T47D (cell line): ENCODE measurements at regions not wholly inside any gene's neighbourhood (a gene's known extent, or its start where the extent isn't known, plus 50 kb on each side); places are given as distances from the start of the nearest gene placed in this dataset.

Experiments used
- DNase-seq, 2 experiments: peaks; one replicate each; pipeline versions ENCODE4 v3.0.0 to v3.0.0-alpha.2; 2011 to 2012; ENCODE audit warnings: low read depth in 1 of 2, low spot score in 1 of 2
- JUND ChIP-seq: IDR thresholded peaks from 2 replicates; pipeline ENCODE4 v1.6.1; 2012; ENCODE audit warnings: low read depth
- in situ Hi-C: cut with HindIII; loops from 2 replicates; pipeline ENCODE4 v1.10.0; 2016; ENCODE audit warnings: low sequenced_read_pairs, low pct_unique_long_range_greater_than_20kb

DNA sequence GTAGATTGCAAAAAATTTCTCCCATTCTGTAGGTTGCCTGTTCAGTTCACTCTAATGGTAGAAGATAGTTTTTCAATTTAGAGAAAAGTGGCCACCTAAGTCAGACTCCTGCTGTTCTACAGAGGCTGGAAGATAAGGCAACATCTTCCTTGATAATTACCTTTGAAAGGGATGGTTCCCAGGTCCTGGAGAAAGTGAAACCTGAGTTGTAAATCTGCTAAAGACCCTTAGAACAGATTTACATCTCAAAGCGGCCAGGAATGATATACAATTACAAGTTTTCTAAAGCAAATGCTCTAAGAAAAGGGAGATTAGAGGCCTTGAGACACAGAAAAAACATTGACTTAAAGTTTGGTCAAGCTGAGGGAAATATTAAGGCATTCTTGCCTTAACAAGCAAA, 1350.2 kb upstream of the FAM98A start:
- no peak for DNase-seq
- in situ Hi-C loops, result no loop called here

GRCh38 chr2:34936089-34936488, 1337.0 kb upstream of the FAM98A start:
- DNase-seq, result no peak
- in situ Hi-C loops, result no loop called here
- no peak for TF ChIP-seq JUND

More for the DNA sequence above, 1350.2 kb upstream of the FAM98A start:
- TF ChIP-seq JUND, result no peak

DNA sequence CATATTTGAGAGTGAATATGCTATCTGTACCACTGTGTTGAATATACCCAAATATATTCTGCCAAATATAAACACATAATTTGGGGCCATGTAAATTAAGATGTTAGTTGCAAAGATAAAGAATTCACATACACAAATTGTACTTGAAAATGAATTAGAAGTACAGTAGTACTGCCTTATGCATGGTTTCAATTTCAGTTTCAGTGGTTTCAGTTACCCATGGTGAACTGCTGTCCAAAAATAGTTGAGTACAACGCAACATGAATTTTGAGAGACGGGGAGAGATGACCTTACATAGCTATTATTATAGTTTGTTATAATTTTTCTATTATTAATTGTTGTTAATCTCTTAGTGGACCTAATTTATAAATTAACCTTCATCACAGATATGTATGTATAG, 1313.0 kb upstream of the FAM98A start:
- DNase-seq, result no peak
- no peak for TF ChIP-seq JUND

DNA sequence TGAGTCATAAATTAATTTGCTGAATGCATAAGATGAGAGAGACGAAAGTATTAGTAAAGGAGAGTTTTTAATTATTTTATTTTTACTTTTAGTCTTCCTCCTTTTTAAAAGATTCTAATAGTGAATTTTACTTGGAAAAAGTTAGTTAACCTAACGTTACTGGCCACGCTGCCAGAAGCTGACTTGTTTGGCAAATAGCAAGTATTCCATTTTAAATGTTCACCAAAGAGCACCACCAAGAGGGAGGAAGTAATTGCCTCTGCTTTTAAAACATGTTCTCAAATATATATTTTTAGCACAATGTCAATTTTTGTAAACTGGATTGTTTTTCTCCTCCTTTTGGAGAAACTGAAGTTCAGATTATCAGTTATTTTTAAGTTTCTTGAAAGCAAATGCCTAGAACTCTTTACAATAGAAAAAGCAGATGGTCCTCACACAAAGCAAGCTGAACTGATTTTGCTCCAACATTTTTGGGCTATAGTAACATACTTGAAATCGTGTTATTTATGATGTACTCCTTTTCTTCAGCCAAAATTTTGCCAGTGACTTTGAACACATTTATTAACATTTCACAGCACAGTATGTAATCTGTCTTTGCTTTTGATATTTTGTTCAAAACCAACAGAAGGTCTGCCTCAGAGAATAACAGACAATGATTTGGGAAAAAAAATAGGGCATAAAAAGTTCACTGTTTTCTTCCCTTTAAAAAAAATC, 1311.0 kb upstream of the FAM98A start:
- no peak for TF ChIP-seq JUND
- no peak for DNase-seq
- in situ Hi-C loops, result no loop called here

More for the DNA sequence above, 1313.0 kb upstream of the FAM98A start:
- in situ Hi-C loops, result no loop called here

DNA sequence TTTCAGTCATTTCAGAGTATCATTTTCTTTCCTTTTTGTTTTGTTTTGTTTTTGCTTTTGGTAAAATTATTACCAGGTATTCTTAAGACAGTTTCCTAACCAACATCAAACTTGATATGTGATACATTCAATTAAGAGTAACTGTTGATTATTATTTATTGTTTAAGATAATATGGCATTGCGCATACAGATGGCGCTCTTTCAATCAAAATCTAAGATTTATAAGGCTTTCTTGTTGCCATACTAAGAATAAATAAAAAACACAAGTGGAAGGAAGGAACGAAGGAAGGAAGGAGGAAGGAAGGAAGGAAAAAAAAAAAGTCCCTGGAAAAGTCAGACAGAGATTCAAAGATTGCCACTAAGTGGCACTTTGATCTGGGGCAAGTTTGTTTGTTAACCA, 1308.7 kb upstream of the FAM98A start:
- in situ Hi-C loops, result no loop called here
- TF ChIP-seq JUND, result no peak
- no peak for DNase-seq

DNA sequence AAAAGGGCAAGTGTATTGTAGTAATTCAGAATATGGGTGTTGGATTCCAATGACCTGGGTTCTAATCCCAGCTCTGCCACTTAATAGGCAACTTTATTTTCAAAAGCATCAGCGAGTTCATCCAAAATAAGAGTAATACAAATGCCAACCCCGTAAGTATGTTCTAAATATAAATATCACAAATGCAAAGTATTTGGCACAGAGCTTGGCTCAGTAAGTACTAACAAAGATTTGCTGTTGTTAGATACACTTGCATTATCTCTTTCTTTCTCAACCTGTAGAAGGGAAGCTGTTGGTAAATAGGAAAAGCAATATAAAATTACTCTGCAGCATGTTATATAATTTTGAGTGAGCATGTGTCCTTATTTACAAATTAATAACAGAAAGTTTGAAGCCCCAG, 1302.6 kb upstream of the FAM98A start:
- no peak for DNase-seq
- TF ChIP-seq JUND, result no peak
- in situ Hi-C loops, result no loop called here

DNA sequence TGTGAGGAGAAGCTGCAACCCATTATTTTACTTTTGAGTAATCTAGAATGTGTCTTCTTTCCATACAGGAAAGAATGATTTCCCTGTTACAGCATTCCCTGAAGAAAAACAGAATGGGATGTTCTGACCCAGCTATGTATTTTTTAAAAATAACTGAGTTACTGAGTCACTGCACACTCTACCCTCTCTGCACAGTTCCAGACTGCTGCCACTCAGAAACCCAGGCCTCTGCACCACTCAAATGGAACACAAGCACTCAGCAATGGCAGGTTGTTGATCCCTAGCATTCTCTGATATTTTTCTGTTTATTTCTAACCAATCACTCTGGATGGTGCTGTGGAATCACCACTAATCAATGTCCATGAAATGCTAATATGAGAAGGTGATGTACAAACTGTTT, 1300.0 kb upstream of the FAM98A start:
- DNase-seq, result no peak
- no peak for TF ChIP-seq JUND
- in situ Hi-C loops, result no loop called here

DNA sequence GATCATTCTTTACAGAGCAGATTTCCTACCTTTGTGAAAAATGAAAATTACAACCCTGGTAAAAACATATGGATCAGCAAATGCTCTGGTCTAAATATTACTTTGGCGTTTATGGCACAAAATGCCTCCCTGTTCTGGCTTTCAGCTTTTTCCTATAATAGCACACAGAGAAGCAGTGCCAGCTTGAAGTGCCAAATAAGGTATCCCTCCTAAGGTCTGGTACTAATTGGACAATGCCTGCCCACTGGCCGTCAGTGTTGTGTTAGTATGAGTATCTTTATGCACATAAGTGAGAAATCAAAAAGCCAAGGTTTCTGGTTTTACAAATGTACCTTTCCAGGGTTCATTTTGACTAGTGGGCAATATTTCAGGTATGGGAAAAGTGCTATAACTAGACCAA, 1293.7 kb upstream of the FAM98A start:
- DNase-seq, result no peak
- TF ChIP-seq JUND, result no peak
- in situ Hi-C loops, result no loop called here

- no peak for TF ChIP-seq JUND
- no peak for DNase-seq
- in situ Hi-C loops, result no loop called here
These were observed 1293.2 kb upstream of the FAM98A start for GRCh38 chr2:34892256-34892655.

- no peak for DNase-seq
- TF ChIP-seq JUND, result no peak
- in situ Hi-C loops, result no loop called here
These were observed 1276.1 kb upstream of the FAM98A start for GRCh38 chr2:34875091-34875745.

DNA sequence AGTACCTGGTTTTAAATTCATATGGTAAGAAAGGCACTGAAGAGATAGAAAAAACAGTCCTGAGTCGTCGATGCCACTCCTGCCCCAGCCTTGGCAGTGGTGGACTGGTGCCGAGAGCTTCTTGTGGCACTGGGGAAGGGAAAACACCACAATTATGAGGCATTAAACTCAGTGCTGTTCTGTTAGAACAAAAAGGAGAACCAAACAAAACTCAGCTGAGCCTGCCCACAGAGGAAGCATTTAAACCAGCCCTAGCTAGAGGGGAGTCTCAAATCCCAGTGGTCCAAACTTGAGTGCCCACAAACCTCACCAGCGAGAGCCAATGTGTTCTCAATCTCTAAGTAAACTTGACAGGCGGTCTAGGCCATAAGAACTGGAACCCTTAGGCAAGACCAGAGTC, 1254.5 kb upstream of the FAM98A start:
- no peak for DNase-seq
- no peak for TF ChIP-seq JUND
- in situ Hi-C loops, result no loop called here

DNA sequence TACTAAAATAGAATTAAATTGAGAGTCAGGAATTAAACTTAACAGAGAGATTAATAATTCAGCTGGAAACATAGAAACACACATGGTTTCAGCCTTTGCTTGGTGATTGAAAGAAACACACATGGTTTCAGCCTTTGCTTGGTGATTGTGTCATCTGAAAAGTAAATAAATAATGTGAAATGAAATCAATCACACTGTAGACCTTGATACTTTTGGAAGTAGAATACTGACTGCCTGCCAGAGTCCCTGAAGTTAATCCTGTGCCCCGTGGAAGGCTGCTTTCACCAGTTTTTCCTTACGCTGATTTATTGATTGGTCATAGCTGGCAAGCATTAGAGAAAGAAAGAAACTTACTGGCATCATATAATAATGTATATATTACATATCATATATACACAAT, 1252.7 kb upstream of the FAM98A start:
- DNase-seq, result no peak
- in situ Hi-C loops, result no loop called here
- no peak for TF ChIP-seq JUND

DNA sequence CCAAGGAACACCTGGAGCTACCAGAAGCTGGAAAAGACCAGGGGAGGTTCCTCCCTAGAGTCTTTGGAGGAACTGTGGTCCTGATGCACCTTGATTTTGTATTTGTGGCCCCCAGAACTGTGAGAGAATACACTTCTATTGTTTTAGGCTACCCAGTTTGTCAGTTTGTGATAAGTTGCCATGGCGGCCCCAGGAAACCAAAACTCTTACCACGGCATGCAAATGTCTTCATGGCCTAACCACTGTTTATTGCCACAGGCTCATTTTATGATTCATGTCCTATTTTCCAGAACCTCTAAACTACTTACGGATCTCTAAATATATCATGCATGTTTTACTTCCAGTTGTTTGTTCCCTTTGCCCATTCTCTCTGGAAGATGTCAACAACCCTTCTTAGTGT, 1250.7 kb upstream of the FAM98A start:
- no peak for DNase-seq
- in situ Hi-C loops, result no loop called here
- no peak for TF ChIP-seq JUND

DNA sequence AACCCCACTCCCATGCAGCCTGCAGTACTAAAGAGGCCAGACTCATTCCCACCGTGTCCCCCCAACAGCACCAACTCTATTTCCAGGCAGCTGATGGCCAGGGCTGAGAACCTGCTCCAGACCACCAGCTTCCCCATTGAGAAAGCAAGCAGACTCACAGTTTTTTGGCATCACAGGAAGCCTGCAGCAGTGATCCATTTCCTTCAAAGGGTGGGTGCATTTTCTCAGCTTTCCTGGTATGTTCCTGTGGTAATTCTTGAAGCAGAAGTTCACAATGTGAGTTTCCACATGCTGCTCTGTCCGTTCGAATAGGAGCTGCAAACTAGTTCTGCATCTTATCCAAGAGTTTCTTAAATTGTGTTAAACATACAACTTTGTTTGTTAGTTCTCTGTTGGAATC, 1249.6 kb upstream of the FAM98A start:
- DNase-seq, result no peak
- TF ChIP-seq JUND, result no peak
- in situ Hi-C loops, result no loop called here
